GM21360 (cell line): ENCODE measurements at regions not wholly inside any gene's neighbourhood (a gene's known extent, or its start where the extent isn't known, plus 50 kb on each side); places are given as distances from the start of the nearest gene placed in this dataset.
A peak's percentile ranks its signal among the peaks of the same experiment; 100 is the strongest.
"Not testable (repeated sequence)": the region's sequence is repeated elsewhere in the genome, so short reads cannot be mapped to it uniquely, and the experiment has no call there.

Experiments used
- ATAC-seq: cut with Tn5 transposase; IDR thresholded peaks from one replicate; pipeline ENCODE4 v1.9.1; 2021; ENCODE audit warnings: mild to moderate bottlenecking, moderate library complexity; ENCODE audit not compliant: unreplicated experiment

GRCh38 chr2:190150413-190150812, 87.9 kb upstream of the MSTN start:
- no peak for ATAC-seq

DNA sequence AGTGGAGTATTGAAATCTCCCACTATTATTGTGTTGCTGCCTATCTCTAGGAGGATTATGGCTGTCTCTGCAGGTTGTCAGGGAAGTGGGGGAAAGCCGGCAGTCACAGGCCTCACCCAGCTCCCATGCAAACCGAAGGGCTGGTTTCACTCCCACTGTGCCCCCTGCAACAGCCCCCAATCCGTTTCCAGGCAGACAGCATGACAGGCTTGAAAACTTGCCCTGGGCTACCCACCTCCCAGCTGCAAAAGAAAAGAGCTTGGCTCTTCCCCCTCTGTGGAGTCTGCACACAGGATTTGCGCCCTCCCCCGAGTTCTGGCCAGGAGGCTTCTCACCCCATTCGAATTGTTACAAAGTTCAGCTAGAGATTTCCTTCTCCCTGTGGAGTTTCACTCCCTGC, 87.4 kb upstream of the MSTN start:
- no peak for ATAC-seq

DNA sequence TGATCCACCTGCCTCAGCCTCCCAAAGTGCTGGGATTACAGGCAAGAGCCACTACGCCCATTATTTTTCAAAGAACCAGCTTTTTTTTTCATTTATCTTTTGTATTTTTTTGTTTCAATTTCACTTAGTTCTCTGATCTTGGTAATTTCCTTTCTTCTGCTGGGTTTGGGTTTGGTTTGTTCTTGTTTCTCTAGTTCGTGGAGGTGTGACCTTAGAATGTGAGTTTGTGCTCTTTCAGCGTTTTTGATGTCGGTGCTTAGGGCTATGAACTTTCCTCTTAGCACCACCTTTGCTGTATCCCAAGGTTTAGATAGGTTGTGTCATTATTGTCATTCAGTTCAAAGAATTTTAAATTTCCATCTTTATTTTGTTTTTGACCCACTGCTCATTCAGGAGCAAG, 86.7 kb upstream of the MSTN start:
- ATAC-seq: no peak

GRCh38 chr2:190146109-190146508, 83.6 kb upstream of the MSTN start:
- not testable (repeated sequence) for ATAC-seq

GRCh38 chr2:190140474-190140873, 77.9 kb upstream of the MSTN start:
- not testable (repeated sequence) for ATAC-seq

DNA sequence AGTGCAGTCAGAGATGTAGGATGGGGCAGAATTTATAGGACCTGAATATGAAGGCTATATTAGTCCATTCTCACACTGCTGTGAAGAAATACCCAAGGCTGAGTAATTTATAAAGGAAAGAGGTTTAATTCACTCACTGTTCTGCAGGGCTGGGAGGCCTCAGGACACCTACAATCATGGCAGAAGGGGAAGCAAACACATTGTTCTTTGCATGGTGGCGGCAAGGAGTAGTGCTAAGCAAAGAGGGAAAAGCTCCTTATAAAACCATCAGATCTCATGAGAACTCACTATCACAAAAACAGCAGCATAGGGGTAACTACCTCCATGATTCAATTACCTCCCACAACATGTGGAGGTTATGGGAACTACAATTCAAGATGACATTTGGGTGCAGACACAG, 76.8 kb upstream of the MSTN start:
- ATAC-seq: no peak

GRCh38 chr2:190138032-190138431, 75.5 kb upstream of the MSTN start:
- no peak for ATAC-seq

- no peak for ATAC-seq
Measured at GRCh38 chr2:190137561-190137960, 75.0 kb upstream of the MSTN start.

DNA sequence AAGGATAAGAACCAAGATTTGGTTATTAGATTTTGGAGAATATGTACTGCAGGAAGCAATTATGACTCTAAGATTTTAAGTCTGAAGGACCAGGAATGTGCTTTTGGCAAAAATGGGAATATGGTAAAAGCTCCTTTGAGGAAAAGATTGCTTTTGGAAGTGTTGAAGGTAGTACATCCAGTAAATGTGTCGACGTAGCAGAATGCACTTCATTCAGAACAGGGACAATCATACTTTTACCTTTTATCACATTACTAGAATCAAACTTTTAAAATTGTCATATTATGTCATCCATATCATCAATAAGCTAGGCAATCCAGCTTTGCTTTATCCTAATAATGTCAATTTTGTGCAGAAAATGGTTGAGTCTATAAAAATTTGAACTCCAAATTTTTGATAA, 74.3 kb upstream of the MSTN start:
- ATAC-seq: no peak

DNA sequence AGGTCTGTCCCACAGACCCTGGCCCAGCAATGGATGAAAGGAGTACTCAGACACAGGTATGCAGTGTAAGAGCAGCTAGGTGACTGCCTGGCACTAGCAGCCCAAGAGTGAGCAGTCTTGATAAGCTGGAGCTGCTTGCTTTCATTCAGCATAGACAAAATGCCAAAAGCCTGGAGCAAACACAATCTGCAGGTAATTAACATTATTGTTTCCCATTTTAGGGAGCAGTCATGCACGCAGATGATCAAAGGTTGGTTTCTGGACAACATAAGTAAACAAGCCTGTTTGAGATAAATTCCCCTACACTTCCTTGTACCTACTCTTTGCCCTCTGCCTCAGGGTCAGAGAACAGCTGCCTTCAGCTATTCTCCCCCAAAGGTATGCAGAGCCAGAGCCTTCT, 73.7 kb upstream of the MSTN start:
- ATAC-seq: no peak

GRCh38 chr2:190129421-190130199, 67.1 kb upstream of the MSTN start:
- no peak for ATAC-seq

DNA sequence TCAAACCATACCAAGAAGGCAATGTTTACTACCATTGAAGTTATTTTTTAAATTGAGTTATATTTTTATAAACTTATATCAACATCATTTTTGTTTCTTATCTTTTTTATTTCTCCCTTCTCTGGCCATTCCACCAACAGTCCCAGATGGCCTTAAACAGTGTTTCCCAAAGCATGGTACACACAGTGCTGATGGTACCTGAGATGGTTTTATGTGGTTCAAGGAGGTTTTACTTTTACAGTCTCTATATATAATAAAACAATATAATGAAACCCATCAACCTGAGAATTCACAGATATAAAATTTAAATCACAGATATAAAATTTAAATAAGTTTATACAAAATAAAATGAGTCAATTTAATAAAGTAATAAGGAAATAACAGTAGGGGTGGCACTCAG, 65.1 kb upstream of the MSTN start:
- ATAC-seq: no peak

DNA sequence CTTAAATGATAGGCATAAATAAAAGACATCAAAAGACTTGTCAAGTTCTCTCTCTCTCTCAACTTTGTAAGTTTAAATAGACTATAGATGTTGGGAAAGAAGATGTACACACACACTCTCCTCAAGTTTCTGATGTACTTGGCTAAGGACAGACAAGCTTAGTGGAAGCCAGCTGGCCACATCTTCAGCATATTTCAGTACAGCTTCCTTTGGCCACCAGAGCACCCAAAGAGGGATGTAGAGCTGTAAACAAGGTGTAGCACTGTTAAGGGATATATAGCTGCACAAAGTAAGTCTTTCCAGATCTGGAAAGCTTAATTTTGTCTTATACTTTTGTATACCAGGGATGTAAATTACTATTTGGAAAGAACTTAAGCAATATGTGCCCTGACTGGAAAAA, 64.3 kb upstream of the MSTN start:
- no peak for ATAC-seq

DNA sequence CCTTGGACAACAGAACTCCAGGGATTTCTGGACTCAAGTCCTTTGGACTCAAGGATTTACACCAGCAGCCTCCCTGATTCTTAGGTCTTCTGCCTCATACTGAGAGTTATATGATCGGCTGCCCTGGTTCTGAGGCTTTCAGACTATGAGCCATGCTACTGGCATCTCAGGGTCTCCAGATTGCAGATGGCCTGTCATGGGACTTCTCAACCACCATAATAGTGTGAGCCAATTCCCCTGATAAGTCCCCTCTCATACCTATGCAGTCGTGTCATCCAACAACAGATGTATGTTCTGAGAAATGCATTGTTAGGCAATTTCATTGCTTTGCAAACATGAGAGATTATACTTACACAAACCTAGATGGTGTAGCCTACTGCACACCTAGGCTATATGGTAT, 61.4 kb upstream of the MSTN start:
- ATAC-seq: no peak

DNA sequence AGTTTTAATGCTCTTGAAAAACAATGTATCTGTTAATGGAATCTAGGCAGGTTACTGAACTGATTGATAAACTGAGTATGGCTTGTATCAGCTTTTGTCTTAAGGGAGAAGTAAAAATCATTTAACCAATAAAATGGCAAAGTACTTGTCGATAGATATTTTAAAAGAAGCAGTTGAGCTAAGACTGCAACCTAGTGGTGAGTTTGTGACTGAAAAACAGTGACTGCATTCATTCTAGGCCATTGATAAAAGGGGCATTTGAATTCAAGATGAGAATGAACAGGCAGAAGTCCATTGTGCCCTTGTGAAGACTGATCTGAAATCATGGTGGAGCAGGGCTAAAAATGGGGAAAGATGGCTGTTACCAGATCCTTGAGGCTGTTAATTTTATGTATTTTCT, 59.4 kb upstream of the MSTN start:
- peak; percentile 59 for ATAC-seq

- no peak for ATAC-seq
Measured at GRCh38 chr2:190121305-190121704, 58.8 kb upstream of the MSTN start.

DNA sequence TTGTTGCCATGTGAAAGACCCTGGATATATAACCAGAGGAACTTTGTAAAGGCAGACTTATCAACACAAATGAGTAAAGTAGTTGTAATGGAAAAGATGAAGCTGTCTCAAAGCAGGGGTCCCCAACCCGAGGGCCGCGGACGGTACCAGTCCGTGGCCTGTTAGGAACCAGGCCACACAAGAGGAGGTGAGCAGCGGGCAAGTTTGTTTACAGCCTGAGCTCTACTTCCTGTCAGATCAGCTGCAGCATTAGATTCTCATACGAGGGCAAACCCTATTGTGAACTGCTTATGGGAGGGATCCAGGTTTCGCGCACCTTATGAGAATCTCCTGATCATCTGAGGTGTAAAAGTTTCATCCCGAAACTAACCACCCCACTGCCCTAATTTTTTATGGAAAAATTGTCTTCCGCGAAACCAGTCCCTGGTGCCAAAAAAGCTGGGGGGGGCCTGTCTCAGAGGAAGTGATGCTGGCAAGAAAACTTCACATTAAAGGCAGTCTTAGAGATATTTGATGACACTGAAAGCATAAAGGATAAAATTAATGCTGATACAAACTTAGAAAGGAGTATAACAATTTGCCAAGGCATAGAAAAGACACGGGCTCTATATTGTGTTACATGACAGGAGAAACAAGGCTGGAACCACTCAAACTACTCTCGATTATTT, 57.5 kb upstream of the MSTN start:
- ATAC-seq: no peak

DNA sequence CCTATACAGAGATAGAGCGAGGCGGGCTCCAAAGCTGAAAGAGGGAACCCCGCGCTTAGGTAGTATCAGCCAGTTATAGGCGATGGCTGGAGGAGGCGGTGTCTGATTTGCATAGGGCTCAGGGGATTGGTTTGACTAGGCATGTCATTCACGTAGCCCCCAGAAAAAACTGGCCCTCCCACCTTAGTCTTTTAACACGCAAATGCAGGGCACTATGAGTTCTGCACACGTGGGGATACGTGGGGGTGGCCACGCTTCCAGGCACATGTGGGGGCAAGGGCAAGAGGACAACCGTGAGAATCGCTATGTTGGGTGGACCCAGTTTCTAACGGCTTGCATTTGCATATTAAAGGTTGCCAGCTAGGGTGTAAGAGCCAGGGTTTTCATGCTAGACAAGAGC, 56.7 kb upstream of the MSTN start:
- no peak for ATAC-seq

GRCh38 chr2:190117305-190117704, 54.8 kb upstream of the MSTN start:
- ATAC-seq: no peak

- no peak for ATAC-seq
Measured at GRCh38 chr2:190113000-190113399, 50.5 kb upstream of the MSTN start.
